A549 (cell line): ENCODE measurements at regions not wholly inside any gene's neighbourhood (a gene's known extent, or its start where the extent isn't known, plus 50 kb on each side); places are given as distances from the start of the nearest gene placed in this dataset.

ENCODE experiments used
- CBX2 ChIP-seq: fragments of 200-600 bp; sonication (generic); IDR thresholded peaks from 2 replicates; pipeline ENCODE4 v1.6.1; 2016; ENCODE audit warnings: low read depth, mild to moderate bottlenecking, borderline replicate concordance
- CBX8 ChIP-seq: fragments of 200-600 bp; sonication (generic); IDR thresholded peaks from 2 replicates; pipeline ENCODE4 v1.6.1; 2016
- CEBPB ChIP-seq, 2 experiments: fragments of >200 bp in 1 of 2; sonication (Bioruptor Twin) in 1 of 2; formaldehyde crosslinking in 1 of 2; IDR thresholded peaks; 2 replicates each; pipeline ENCODE4 v1.6.1; 2012 to 2016
- EP300 ChIP-seq, 2 experiments: fragments of >200 bp; sonication (Bioruptor Twin); formaldehyde crosslinking; IDR thresholded peaks; 2 replicates in 1 of 2; 3 replicates in 1 of 2; pipeline ENCODE4 v1.6.1; 2016 to 2017
- JUN ChIP-seq, 2 experiments: fragments of >200 bp; sonication (Bioruptor Twin); formaldehyde crosslinking; IDR thresholded peaks; 2 replicates in 1 of 2; 3 replicates in 1 of 2; pipeline ENCODE4 v1.6.1; 2016 to 2017
- JUNB ChIP-seq: fragments of >200 bp; sonication (Bioruptor Twin); formaldehyde crosslinking; IDR thresholded peaks from 2 replicates; pipeline ENCODE4 v1.6.1; 2016
- POLR2A ChIP-seq: IDR thresholded peaks from 2 replicates; pipeline ENCODE4 v1.6.1; 2012; ENCODE audit warnings: mild to moderate bottlenecking, low read length
- RCOR1 ChIP-seq: fragments of 150-350 bp; IDR thresholded peaks from 2 replicates; pipeline ENCODE4 v1.6.1; 2014; ENCODE audit warnings: antibody characterized with exemption, low read length, low read depth
- TF ChIP-seq, protein P1 (sequence below): fragments of >200 bp; sonication (Bioruptor Twin); formaldehyde crosslinking; IDR thresholded peaks from 3 replicates; pipeline ENCODE4 v1.5.1; 2016
- TF ChIP-seq, protein P2 (sequence below): fragments of 150-350 bp; IDR thresholded peaks from 2 replicates; pipeline ENCODE4 v1.6.1; 2014; ENCODE audit warnings: low read depth, mild to moderate bottlenecking, low read length
- TF ChIP-seq, protein P3 (sequence below): IDR thresholded peaks from 2 replicates; pipeline ENCODE4 v1.6.1; 2012
- TF ChIP-seq, protein P4 (sequence below): IDR thresholded peaks from 2 replicates; pipeline ENCODE4 v1.6.1; 2012
- TF ChIP-seq, protein P5 (sequence below): fragments of 200-600 bp; sonication (generic); IDR thresholded peaks from 2 replicates; pipeline ENCODE4 v1.6.1; 2016; ENCODE audit warnings: antibody characterized with exemption, mild to moderate bottlenecking, moderate library complexity

DNA sequence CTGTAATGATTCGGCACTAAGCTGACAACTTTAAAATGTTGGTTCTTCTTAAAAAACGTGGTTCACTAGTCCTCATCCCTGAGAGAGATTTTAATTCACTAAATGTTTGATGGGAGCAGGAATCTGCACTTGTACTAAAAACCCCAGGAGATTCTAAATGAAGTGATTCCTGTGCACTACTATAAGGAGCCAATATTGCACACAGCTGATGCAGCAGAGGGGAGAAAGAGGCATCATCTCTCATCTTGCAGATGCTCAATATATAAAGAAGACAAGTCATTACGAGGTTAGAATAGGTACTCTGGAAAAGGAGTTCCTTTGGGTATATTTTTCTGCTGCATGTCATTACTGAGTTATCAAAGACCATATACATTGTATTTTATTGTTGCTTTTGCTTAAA, 207.6 kb upstream of the RASGEF1B start:
- TF ChIP-seq, protein P1, sequence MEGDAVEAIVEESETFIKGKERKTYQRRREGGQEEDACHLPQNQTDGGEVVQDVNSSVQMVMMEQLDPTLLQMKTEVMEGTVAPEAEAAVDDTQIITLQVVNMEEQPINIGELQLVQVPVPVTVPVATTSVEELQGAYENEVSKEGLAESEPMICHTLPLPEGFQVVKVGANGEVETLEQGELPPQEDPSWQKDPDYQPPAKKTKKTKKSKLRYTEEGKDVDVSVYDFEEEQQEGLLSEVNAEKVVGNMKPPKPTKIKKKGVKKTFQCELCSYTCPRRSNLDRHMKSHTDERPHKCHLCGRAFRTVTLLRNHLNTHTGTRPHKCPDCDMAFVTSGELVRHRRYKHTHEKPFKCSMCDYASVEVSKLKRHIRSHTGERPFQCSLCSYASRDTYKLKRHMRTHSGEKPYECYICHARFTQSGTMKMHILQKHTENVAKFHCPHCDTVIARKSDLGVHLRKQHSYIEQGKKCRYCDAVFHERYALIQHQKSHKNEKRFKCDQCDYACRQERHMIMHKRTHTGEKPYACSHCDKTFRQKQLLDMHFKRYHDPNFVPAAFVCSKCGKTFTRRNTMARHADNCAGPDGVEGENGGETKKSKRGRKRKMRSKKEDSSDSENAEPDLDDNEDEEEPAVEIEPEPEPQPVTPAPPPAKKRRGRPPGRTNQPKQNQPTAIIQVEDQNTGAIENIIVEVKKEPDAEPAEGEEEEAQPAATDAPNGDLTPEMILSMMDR, result no peak
- TF ChIP-seq, protein P2, sequence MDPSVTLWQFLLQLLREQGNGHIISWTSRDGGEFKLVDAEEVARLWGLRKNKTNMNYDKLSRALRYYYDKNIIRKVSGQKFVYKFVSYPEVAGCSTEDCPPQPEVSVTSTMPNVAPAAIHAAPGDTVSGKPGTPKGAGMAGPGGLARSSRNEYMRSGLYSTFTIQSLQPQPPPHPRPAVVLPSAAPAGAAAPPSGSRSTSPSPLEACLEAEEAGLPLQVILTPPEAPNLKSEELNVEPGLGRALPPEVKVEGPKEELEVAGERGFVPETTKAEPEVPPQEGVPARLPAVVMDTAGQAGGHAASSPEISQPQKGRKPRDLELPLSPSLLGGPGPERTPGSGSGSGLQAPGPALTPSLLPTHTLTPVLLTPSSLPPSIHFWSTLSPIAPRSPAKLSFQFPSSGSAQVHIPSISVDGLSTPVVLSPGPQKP, result no peak
- TF ChIP-seq JUNB, result no peak
- TF ChIP-seq EP300 (IDR thresholded peaks at IDR 0.05), result no peak
- no peak for TF ChIP-seq CBX2
- TF ChIP-seq, protein P3, sequence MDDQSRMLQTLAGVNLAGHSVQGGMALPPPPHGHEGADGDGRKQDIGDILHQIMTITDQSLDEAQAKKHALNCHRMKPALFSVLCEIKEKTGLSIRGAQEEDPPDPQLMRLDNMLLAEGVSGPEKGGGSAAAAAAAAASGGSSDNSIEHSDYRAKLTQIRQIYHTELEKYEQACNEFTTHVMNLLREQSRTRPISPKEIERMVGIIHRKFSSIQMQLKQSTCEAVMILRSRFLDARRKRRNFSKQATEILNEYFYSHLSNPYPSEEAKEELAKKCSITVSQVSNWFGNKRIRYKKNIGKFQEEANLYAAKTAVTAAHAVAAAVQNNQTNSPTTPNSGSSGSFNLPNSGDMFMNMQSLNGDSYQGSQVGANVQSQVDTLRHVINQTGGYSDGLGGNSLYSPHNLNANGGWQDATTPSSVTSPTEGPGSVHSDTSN, result no peak
- no peak for TF ChIP-seq JUN (IDR thresholded peaks at IDR 0.05)
- no peak for TF ChIP-seq POLR2A
- TF ChIP-seq, protein P4, sequence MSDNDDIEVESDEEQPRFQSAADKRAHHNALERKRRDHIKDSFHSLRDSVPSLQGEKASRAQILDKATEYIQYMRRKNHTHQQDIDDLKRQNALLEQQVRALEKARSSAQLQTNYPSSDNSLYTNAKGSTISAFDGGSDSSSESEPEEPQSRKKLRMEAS, result no peak
- TF ChIP-seq RCOR1, result no peak
- TF ChIP-seq, protein P5, sequence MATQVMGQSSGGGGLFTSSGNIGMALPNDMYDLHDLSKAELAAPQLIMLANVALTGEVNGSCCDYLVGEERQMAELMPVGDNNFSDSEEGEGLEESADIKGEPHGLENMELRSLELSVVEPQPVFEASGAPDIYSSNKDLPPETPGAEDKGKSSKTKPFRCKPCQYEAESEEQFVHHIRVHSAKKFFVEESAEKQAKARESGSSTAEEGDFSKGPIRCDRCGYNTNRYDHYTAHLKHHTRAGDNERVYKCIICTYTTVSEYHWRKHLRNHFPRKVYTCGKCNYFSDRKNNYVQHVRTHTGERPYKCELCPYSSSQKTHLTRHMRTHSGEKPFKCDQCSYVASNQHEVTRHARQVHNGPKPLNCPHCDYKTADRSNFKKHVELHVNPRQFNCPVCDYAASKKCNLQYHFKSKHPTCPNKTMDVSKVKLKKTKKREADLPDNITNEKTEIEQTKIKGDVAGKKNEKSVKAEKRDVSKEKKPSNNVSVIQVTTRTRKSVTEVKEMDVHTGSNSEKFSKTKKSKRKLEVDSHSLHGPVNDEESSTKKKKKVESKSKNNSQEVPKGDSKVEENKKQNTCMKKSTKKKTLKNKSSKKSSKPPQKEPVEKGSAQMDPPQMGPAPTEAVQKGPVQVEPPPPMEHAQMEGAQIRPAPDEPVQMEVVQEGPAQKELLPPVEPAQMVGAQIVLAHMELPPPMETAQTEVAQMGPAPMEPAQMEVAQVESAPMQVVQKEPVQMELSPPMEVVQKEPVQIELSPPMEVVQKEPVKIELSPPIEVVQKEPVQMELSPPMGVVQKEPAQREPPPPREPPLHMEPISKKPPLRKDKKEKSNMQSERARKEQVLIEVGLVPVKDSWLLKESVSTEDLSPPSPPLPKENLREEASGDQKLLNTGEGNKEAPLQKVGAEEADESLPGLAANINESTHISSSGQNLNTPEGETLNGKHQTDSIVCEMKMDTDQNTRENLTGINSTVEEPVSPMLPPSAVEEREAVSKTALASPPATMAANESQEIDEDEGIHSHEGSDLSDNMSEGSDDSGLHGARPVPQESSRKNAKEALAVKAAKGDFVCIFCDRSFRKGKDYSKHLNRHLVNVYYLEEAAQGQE, result no peak
- no peak for TF ChIP-seq CBX8
- TF ChIP-seq CEBPB (IDR thresholded peaks at IDR 0.05), result no peak
